GM12873 (cell line): ENCODE measurements at regions not wholly inside any gene's neighbourhood (a gene's known extent, or its start where the extent isn't known, plus 50 kb on each side); places are given as distances from the start of the nearest gene placed in this dataset.

Source experiments
- CTCF ChIP-seq: IDR thresholded peaks from 2 replicates; pipeline ENCODE4 v1.5.1; 2012; ENCODE audit warnings: low read depth, mild to moderate bottlenecking, moderate library complexity, low read length, control low read depth; ENCODE audit not compliant: insufficient read depth; ENCODE audit errors: missing control alignments

GRCh38 chr1:59125154-59125553, 171.7 kb upstream of the FGGY start:
- no peak for TF ChIP-seq CTCF

- TF ChIP-seq CTCF = no peak
Measured at GRCh38 chr1:59125676-59126320, 171.1 kb upstream of the FGGY start.

GRCh38 chr1:59126366-59126765, 170.5 kb upstream of the FGGY start:
- no peak for TF ChIP-seq CTCF

- no peak for TF ChIP-seq CTCF
Measured at GRCh38 chr1:59128239-59128736, 168.6 kb upstream of the FGGY start.

- no peak for TF ChIP-seq CTCF
Measured at GRCh38 chr1:59128784-59129227, 168.1 kb upstream of the FGGY start.

- no peak for TF ChIP-seq CTCF
Measured at GRCh38 chr1:59132295-59132694, 164.6 kb upstream of the FGGY start.

- TF ChIP-seq CTCF = no peak
Measured at GRCh38 chr1:59133997-59134396, 162.9 kb upstream of the FGGY start.
